ENCODE measurements at regions not wholly inside any gene's neighbourhood (a gene's known extent, or its start where the extent isn't known, plus 50 kb on each side); places are given as distances from the start of the nearest gene placed in this dataset.

DNA sequence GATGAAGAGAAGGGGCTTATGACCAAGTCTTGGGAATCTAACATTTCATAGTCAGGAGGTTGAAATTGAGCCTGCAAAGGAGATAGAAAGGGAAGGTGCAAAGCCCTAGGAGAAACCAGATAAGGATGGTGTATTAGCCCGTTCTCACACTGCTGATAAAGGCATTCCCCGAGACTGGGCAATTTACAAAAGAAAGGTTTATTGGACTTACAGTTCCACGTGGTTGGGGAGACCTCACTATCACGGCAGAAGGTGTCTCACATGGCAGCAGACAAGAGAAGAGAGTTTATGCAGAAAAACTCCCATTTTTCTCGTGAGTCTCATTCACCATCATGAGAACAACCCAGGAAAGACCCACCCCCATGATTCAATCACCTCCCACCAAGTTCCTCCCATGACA, 129.5 kb upstream of the LNX1 start:
- no peak overlapping the region for H3K4me3 ChIP-seq (ENCODE audit: low read depth, low read length)
- DNase-seq (ENCODE audit: low read depth), result no peak
- TF ChIP-seq, protein P1, sequence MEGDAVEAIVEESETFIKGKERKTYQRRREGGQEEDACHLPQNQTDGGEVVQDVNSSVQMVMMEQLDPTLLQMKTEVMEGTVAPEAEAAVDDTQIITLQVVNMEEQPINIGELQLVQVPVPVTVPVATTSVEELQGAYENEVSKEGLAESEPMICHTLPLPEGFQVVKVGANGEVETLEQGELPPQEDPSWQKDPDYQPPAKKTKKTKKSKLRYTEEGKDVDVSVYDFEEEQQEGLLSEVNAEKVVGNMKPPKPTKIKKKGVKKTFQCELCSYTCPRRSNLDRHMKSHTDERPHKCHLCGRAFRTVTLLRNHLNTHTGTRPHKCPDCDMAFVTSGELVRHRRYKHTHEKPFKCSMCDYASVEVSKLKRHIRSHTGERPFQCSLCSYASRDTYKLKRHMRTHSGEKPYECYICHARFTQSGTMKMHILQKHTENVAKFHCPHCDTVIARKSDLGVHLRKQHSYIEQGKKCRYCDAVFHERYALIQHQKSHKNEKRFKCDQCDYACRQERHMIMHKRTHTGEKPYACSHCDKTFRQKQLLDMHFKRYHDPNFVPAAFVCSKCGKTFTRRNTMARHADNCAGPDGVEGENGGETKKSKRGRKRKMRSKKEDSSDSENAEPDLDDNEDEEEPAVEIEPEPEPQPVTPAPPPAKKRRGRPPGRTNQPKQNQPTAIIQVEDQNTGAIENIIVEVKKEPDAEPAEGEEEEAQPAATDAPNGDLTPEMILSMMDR (IDR thresholded peaks at IDR 0.05; ENCODE audit: control insufficient read depth, extremely low read depth, insufficient read depth), result no peak

- H3K4me3 ChIP-seq (ENCODE audit: low read depth, low read length), result no peak overlapping the region
- TF ChIP-seq, protein P1 (IDR thresholded peaks at IDR 0.05; ENCODE audit: control insufficient read depth, extremely low read depth, insufficient read depth), result no peak
- DNase-seq (ENCODE audit: low read depth), result no peak
Measured at GRCh38 chr4:53717064-53717549, 125.8 kb upstream of the LNX1 start.

DNA sequence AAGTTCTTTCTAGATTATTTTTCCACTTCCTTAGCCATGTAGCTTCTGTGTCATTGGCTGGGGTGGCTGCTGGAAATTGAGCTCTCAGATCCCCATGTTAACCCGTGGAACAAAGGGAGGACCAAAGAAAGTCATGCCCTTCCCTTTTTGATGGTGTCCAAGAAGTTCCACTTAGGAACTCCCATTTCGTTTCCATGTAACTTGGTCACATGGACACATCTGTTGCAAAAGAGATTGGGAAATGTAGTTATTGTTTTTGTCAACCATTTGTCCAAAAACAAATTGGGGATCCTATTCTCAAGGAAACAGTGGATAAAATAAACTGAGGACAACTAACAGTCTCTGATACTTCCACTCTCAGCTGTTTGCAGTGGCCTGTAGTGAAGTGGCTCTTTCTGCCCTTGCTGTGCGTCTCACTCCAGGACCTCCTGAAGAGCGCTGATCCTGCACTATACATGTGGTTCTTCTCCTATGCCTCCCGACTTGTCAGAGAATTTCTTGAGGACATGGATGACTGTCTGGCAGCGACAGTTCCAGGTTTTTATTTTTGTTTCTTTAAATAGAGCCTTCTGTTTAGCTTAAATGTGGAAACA, 125.3 kb upstream of the LNX1 start:
- no peak for DNase-seq (ENCODE audit: low read depth)
- H3K4me3 ChIP-seq (ENCODE audit: low read depth, low read length), result no peak overlapping the region
- TF ChIP-seq, protein P1 (IDR thresholded peaks at IDR 0.05; ENCODE audit: control insufficient read depth, extremely low read depth, insufficient read depth), result no peak

- DNase-seq (ENCODE audit: low read depth), result no peak
- no peak overlapping the region for H3K4me3 ChIP-seq (ENCODE audit: low read depth, low read length)
- TF ChIP-seq, protein P1 (IDR thresholded peaks at IDR 0.05; ENCODE audit: control insufficient read depth, extremely low read depth, insufficient read depth), result no peak
Measured at GRCh38 chr4:53716011-53716410, 124.7 kb upstream of the LNX1 start.

DNA sequence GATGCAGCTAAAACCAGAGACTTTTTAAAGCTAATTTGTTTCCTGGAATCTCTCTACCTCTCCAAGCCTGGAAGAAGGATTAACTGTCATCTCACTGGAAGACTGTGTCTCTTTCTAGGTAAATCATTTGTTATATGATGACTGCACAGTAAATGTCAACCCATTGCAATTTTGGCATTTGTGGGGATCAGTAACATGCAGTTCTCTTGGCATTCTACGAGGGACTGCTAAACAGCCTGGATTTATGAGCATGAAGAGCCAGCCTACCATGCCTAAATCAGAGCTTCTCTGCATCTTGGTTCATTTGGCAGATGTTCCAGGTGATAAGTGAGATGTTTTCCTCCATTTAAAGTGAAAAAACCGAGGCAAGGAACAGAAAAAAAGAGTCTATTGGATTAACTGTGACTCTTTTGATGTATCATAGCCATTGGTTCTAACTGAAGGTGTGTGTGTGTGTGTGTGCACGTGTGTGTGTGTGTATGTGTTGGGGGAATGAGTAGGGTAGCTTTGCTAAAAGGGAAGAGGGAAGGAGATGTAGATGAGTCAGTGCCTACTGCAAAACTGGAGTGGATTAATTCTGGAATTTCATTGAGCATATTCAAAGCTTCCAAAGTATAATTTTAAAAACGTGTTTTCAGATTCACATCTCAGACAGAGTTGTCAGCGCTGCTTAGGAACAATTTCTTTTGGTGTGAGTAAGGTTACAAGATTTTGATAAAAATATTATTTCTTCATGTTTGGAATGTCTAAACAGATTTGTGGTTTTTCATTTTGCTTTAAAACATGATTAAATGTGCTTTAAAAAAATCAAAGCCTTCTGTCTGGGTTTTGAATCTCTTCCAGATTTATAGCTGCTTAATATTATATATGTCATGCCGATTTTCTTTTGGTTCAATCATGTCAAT, 123.2 kb upstream of the LNX1 start:
- DNase-seq (ENCODE audit: low read depth), result no peak
- H3K4me3 ChIP-seq (ENCODE audit: low read depth, low read length), result no peak overlapping the region
- TF ChIP-seq, protein P1 (IDR thresholded peaks at IDR 0.05; ENCODE audit: control insufficient read depth, extremely low read depth, insufficient read depth), result no peak

DNA sequence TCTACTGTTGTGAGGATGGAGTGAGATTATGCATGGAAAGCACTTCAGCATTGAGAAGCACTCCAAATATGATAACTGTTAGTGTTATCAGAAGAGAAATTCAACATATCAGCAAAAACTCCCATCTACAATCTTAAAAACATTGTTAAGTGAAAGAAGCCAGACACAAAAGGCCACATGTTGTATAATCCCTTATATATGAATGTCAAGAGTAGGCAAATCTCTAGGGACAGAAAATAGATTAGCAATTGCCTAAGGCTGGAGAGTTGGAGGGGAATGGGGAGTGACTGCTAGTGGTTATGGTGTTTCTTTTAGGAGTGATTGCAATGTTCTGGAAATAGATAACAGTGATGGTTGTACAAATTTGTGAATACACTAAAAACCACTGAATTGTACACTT, 122.5 kb upstream of the LNX1 start:
- H3K4me3 ChIP-seq (ENCODE audit: low read depth, low read length), result no peak overlapping the region
- DNase-seq (ENCODE audit: low read depth), result no peak
- TF ChIP-seq, protein P1 (IDR thresholded peaks at IDR 0.05; ENCODE audit: control insufficient read depth, extremely low read depth, insufficient read depth), result no peak
